NCI-H2171 (cell line): ENCODE measurements at regions not wholly inside any gene's neighbourhood (a gene's known extent, or its start where the extent isn't known, plus 50 kb on each side); places are given as distances from the start of the nearest gene placed in this dataset.

Experiments
- DNase-seq: peaks from one replicate; lab custom pipeline; 2025; lab: John Stamatoyannopoulos, UW

DNA sequence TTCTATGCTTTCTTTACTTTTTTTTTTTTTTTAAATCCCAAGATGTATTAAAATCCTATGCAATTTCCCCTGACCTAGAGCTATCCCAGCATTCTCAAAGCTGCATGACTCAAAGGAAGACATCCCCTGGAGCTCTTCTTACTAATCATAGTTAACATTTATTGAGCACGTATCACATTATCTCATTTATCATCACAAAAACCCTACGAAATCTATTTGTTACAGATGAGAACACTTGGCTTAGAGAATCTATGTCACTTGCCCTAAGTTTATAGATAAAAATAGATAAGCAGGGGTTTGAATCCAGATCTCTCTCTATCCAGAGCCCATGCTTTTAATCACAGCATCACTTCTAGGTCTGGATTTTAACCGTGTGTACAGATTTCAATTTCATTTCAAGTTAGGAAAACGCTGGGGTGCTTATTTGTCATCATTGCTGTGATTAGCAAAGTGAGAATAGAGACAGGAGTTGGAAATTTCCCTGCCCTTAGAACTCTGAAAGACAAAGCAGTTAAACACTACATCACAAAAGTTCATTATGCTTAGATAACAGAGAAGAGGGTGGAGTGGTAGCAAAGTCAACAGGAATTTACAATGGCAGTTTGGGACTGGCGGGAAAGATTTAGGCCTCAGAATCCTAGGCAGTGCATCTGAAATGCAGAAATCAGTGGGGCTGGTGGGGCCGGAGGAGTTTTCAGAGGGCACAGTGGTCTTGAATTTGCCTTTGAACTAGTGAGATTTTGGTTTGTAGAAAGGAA, 177.7 kb upstream of the FRMD6 start:
- DNase-seq = no peak

DNA sequence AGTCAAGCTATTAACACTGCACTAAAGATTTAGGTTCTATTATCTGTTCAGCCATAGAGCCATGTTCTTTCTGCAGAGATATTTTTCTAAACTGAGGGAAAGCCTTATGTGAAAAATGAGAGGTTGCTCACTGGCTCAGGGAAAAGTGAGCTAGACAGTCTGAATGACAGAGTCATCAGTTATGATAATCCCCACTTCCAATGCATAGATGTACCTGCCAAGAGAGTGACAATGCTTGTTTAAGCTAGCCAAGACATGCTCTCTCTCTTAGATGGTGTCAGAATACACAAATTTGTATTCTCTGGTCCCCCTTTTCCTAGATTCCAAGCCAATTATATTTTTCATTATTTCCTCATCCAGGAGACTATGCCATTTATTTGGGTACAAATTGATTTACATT, 176.9 kb upstream of the FRMD6 start:
- no peak for DNase-seq

DNA sequence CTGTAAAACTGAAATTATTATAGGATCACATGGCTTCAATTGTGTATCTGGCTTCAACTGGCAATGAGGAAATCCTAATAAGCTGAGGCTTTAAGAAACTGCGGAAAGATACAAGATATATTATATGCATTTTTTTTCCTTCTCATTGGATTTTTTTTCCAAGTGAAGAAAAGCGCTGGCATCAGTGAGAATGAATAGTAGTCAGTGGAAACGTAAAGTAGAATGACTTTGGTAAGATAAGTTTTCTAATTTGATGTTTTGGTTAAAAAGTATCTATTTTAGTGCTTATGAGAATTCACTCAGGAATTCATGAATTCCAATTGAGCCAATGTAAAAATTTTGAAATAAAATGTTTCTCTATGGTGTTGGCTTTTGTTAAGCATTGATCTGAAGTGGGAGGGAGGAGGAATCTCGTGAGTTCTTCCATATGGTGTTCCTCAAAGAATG, 173.5 kb upstream of the FRMD6 start:
- no peak for DNase-seq

DNA sequence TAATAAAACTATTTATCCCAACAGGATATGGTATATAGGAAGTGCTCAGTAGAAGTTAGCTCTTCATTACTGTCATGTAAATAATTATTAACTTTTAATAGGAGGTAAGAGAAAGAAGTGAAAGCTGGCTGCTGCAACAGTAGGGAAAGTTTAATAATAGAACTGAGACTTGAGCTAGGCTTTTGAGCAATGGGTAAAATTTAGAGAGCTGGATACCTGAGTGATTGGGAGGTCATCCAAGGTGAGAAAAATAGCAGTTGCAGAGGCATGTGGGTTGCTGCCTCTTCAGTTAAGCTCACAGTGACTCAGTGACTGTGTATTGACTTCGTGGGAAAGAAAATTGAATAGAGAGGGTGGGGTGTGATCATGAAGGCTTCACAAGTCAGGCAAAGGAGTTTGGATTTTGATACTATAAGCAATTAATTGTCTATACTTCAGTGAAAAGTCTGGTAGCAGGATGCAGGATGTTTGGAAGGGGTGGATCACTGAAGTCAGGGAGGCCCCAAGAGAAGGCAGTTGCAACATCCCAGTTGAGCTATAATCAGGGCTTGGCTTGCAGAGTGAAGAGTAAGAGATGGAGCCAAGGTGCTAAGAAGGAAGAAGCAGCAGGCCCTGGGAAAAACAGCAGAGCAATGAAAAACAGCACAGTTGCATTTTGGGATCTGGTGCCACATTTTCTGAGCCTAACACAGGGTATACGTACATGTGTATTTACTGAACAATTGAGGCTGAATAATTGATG, 172.0 kb upstream of the FRMD6 start:
- no peak for DNase-seq

DNA sequence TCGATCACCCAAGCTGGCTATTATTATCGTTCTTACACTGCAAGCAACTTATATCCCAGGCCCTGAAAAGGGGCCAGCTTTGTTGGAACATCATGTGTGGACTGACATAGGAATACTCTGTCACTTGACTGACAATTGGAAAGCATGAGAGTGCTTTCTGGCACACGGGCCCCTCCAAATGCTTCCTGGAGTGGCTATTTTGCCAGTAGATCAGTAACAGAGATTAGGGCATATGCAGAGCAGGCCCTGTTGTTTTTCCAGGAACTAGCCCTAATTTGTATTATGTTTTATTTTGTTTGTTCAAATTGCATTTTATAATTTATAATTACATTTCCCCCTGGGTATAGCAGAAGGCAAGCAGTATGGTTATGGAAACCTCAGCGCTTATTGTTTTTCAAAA, 170.1 kb upstream of the FRMD6 start:
- no peak for DNase-seq

DNA sequence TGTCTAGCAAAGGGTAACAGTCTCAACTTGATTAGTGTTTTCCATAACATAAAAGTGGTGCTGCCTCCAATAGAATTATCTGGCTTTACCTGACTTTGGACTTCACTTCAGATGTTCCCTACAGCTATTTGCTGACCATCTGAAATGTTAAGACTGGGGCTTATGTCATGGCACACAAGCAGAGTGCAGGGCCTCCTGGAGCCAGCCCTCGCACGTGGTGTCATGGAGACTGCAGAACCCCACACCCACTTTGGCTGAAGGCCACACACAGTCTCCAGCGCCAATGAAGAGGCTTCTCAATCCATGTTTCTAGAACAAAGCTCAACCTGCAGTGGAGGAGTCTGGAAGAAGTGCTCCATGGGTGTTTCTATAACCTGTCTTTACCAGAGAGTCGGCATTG, 169.6 kb upstream of the FRMD6 start:
- DNase-seq = no peak

DNA sequence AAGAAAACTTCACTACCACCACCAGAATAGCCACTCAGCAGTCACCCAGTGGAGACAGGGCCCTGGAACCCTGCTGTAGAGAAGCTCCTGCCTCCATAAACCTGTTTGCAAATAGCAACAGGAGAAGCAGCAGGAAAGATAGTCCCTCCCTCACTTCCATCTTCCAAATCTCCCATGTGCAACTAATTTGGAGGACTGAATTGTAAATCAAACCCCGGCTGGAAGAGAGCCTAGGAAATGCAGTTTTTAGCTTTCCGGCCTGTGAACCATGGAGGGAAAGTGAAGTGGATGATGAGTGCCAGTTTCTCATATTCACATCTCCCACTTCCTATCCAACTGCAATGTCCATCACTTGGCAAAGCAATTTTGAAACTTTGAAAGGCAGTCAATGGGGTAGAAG, 167.2 kb upstream of the FRMD6 start:
- no peak for DNase-seq

DNA sequence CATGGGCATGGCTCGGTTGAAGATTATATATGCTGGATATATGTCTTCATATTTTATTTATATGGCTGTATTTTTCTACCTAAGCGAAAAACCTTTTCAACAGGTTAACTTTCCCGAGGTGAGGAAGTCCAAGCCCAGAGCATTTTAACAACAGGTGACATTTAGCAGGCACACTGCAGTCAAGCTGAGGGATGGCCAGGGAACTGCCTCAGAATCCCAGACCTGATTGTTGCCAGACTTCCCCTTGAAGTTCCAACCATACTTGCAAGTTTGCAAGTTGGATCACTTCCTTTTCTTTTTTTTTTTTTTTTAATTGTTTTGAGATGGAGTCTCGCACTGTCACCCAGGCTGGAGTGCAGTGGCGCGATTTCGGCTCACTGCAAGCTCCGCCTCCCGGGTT, 166.0 kb upstream of the FRMD6 start:
- DNase-seq = no peak

DNA sequence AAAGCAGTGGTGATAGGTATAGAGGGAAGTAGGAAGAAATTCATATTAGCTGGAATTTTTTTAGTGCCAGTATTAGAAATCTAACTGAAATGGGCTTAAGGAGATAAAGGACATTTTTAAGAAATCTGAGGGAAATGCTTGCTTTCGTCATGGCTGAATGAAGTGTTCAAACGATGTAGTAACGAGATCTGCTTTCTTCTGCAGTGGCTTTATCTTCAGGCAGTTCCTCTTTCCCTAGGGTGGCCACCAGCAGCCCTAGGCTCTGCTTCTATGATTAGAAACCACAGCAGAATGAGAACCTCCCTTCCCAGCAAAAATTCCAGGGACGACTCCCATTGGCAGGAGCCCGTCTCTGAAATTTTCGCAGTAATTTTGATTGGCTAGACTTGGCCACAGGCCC, 163.9 kb upstream of the FRMD6 start:
- no peak for DNase-seq

DNA sequence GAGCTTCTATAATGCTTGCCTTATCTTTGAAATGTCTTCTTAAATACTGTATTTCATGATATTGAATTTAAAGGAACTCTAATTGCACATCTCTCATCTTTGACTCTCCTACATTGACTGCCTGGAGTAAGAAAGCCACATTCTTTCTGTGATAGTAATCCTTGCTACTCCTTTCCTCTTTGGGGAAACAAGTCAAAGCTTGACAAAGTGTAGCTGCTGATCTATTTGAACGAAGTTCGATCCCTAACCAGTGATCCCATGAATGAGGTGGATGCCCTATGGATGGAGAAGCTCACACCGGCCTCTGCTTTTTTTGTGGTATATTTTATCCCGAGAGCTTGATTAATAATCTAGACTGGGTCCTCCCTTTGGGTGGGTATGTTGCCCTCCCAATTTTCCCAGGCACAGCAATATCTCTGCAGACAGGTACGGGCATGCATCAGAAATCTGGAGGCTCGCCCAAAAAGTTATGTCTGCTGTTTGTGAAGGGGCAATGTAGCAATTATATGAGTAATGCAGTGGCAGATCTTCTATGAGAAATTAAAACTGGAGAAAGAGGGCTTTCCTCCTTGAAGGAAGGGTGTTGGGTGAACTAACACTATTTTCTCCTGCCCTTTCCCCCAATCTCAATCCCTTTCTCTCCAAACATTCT, 163.0 kb upstream of the FRMD6 start:
- peak; percentile 38 for DNase-seq

DNA sequence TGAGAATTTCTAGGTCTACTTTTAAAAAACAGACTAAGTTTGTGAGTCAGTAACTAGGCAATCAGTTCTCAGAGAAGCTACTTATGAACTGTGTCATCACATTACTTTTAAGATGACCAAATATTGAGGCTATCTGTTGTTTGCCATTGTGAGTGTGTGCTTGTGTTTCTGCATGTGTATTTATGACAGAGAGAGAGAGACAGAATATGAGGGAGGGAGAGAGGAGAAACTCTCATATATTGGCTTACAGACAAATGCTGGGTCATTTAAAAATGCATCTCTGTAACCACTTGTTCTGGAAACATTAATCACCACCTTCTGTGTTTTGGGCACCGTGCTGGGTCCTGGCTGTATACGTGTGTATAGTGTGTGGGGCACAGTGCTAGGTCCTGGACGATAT, 161.5 kb upstream of the FRMD6 start:
- no peak for DNase-seq

DNA sequence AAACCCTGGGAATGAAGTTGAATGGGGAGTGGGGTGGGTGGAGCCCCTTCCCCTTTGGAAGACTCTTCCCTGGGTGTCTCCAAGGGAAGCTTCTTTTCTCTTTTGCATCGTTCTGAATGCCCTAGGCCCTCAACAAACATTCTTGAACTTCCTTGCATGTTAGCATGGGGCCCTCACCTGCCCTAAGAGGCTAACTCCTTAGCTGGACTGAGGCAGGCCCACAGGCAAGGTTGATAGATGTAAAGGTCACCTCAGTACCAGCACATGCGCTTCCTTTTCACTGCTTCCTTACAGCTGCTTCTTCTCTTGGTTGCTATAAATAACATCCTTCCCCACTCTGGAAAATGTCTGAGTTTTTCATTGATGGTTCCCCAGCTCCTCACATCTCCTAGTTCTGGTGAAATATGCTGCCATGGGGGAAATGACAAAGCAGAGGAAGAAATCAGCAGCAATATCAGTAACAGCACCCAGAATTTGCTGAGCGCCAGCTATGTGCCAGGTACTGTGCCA, 160.6 kb upstream of the FRMD6 start:
- no peak for DNase-seq

DNA sequence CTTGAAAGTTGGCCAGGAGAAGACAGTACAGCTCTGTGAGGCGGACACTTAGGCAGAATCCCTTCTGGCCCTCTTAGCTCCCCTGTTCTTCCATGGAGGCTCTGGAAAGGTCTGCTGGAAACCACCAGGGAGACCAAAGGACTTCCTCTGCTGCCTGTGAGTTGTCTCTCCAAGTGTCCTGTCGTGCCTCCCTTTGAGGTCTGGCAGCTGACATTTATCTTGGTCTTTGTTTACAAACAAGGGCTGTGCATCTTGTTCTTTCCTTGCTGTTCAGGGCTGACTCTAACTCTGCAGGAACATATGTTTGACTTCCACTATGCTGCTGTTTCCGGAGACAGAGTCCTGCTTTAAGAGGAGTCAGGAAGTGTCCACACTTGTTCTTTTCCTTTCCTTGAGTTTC, 159.9 kb upstream of the FRMD6 start:
- no peak for DNase-seq

DNA sequence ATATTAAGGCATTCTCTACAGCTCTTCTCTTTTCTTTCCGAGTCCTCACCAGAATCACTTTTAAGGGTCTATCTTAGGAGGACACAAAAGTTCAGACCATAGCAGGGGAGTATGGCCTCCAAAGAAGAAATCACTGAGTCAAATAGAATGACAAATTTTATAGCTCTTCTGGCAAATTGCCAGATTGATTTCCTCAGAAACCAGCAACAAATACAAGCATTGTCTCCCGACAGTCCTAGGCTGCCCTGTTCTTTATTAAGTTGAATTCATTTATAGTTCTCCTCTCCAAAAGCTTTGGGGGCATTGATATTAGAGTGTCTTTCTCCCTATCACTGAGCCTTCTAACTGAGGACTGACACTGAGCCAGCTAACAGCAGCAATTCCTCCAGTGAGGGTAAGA, 156.4 kb upstream of the FRMD6 start:
- no peak for DNase-seq

DNA sequence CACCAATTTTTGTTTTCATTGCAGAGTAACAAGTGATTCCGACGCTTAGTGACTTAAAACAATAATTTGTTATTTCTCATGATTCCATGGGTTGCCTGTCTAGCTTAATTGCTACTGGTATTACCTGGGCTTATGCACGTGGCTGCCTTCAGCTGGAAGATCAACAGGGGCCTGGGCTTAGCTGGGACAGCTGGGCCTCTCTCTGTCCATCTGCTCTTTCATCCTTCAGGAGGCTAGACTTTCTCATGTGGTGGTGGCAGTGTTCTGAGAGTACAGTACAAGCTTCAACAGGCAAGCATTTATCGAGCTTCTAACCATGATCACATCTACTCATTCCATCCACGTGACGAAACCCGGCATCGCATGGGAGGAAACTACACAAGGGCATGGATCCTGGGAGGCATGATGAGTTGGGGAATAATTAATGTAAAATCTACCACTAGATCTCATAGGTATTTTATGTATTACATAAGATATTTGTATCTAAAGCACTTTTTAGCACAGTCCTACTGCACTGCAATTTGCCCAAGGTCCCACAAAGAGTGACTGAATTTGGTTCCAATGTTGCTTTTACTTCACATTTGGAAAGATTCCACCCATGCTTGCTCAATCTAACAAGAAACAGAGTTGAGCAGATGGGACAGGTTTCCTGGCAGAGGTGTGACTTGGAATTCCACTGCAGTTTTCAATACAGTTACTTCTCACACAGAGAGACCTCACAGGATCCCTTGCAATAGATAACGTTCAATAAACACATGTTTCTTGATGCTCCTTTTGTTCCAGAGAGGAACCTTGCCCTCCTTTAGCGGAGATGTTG, 153.1 kb upstream of the FRMD6 start:
- DNase-seq = peak; percentile 78

DNA sequence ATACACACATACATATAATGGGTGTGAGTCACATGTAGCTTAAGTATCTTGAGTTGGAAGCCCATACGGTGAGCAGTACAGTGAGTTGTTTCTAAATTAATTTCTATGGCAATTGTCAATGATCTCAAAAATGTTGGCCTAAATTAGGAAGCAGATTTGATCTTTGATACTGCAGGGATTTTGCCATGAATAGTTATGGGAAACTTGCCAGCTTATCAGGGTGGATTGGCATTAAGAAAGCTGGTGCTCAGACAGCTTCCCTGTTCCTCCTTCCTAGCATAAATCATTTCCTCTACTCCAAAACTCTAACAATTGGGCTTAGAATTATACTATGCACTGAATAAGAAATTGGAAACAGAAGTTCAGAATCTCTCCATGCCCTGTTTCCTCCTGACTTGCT, 150.9 kb upstream of the FRMD6 start:
- no peak for DNase-seq

DNA sequence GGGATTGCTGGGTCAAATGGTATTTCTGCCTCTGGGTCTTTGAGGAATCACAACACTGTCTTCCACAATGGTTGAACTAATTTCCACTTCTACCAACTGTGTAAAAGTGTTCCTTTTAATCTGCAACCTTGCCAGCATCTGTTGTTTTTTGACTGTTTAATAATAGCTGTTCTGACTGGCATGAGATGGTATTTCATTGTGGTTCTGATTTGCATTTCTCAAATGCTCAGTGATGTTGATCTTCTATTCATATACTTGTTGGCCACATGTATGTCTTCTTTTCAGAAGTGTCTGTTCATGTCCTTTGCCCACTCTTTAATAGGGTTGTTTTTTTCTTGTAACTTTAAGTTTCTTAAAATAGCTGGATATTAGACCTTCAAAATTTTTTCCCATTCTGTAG, 150.0 kb upstream of the FRMD6 start:
- DNase-seq = no peak

DNA sequence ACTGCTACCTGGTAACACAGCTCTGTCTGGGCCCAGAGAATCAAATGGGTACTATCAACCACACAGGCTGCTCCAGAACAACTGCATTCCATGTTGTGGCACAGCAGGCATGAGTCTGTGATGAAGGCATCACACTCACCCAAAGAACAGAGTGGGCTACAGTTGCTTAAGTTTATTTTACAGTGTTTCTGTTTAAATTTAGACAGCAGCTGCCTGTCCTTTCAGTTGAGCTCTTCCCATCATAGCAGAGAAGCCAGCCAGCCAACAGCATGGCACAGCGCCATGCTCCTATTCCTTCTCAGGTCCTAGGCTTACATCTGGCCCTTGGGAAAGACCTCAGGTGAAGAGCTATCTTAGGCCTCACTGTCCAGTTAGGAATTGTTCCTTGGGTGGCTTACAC, 147.0 kb upstream of the FRMD6 start:
- DNase-seq = no peak

DNA sequence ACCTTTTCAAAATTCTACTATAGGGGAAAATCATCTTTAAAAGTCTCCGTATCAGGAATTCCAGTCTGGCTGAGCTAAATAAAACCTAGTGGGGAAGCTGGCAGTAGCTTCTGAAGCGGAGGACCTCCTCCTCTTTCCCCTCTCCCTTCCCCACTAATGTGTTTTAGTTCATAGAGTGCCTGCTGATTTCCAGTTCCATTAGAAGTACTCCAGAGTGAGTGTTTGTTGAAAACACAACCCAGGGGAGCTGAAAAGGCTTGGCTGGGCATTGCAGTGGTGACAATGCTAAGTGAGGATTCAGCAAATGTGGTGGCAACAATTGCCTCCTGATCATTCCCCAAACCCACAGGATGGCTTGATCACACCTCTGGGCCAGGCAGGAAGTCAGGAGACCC, 144.2 kb upstream of the FRMD6 start:
- DNase-seq = no peak

DNA sequence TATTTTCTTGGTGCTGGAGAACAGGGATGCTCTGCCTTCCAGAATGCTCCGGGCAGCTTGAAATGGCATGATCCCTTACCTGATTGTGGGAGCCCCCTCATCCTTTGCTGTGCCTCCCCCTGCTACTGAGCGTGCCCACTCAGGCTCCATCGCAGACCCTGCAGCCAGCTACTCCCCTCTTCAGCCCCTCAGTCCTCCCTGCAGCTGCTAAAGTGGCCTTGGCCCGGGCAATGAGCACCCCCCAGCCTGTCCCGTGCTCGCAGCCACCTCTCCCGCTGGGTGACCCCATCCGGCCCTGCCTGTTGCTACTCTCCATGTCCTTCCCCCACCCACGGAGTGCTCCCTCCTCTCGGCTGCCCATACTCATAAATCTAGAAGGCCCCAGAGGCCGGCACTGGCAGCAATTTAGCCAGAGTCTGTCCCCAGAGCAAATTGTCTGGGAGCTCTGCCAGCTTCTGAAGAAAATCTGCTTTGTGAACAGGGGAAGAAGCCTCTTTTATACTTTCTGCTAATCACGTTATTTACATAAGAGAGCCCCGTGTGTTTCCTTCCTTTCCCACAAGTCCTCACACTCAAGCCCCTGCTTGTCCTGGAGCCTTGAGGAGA, 143.7 kb upstream of the FRMD6 start:
- peak; percentile 83 for DNase-seq

DNA sequence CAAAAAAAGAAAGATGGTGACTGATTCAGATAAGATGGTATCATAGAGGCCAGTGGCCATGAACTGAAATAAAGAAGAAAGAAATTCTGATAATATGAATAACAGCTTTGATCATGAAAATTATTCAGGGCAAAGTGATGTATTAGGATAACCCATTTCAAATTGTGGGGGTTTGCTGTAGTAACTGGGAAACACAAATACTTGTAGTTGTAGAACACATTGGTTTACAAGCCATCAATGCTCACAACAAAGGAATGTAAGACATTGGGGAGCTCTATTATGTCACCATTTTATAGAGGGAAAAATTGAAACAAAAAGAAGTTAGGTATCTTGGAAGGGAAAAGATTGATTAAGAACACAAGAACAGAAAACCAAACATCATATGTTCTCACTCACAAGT, 140.4 kb upstream of the FRMD6 start:
- no peak for DNase-seq

DNA sequence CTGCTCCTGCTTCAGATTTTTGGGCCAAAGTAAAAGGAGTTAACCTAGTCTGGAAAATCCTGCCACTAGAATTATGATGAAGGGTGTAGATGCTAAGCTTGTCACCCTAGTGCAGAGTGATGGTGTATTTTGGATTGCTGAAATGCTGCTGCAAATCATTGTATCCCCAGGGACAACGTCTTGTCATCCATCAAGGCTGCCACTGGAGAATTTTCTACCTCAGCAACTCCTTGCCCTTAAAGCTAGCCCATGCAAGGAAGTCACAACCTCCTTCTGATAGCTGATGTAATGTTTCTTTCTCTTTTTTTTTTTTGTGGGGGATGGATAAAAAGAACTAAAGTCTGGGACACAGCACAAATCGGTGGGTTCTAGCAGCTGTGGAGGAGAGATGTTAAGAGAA, 139.4 kb upstream of the FRMD6 start:
- DNase-seq = no peak
